ENCODE measurements at regions not wholly inside any gene's neighbourhood (a gene's known extent, or its start where the extent isn't known, plus 50 kb on each side); places are given as distances from the start of the nearest gene placed in this dataset.

GRCh38 chr7:110139056-110139455 lies 951.9 kb upstream of the LRRN3 start:
- DNase-seq (ENCODE audit: low spot score): no peak

- no peak for DNase-seq (ENCODE audit: low spot score)
Measured at GRCh38 chr7:110142939-110143526, 947.9 kb upstream of the LRRN3 start.

GRCh38 chr7:110144599-110144998 lies 946.3 kb upstream of the LRRN3 start:
- no peak for DNase-seq (ENCODE audit: low spot score)

DNA sequence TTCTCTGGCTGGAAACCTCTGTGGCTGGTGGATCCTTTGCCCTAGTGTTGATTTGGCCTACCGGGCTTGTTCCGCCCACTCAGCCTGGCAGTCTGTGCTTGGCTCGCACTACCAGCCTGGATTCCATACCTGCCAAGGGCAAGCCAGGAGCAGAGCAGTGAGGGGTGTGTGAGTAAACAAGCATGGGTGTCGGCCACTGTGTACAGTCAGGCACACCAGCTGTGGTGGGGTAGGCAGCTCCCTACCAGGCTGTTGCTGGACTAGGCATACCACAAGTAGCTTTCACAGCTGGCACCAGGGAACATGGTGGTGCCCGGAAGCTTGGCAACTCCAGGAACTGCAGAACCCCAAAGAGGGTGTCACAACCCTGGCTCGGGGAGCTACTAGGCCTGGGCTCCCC lies 942.9 kb upstream of the LRRN3 start:
- DNase-seq (ENCODE audit: low spot score): no peak

GRCh38 chr7:110153222-110153621 lies 937.7 kb upstream of the LRRN3 start:
- no peak for DNase-seq (ENCODE audit: low spot score)

GRCh38 chr7:110156511-110156910 lies 934.4 kb upstream of the LRRN3 start:
- no peak for DNase-seq (ENCODE audit: low spot score)

DNA sequence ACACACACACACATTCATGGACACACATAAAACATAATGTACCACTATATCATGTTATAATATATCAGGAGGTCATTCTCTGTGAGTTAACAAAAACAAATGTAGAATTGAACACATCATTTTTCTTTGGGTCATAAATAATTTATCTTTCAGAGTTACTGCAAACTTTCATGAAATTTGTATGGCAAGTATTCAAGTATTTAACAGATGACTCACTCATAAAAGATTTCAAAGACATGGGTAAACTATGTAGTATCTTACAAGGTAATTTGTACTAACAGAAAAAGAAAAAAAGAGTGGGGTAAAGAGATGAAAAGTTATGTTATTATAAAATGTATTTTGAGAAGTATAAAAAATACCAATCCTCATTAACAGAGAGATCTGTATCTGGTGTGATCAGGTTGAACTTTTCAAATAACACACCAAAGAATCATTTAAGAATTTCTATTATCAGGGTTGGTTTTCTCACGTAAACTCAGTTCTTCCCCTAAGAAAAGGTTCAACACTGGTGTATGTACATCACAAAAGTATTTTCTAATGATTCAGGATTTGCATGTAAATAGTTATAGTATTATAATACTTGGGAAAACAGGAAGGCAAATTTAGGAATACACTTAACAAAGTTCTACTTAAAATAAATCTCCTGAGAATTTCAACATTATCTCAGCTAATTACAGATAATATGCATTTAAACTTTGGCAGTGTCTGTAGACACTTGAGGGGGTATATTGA lies 933.1 kb upstream of the LRRN3 start:
- DNase-seq (ENCODE audit: low spot score): no peak

DNA sequence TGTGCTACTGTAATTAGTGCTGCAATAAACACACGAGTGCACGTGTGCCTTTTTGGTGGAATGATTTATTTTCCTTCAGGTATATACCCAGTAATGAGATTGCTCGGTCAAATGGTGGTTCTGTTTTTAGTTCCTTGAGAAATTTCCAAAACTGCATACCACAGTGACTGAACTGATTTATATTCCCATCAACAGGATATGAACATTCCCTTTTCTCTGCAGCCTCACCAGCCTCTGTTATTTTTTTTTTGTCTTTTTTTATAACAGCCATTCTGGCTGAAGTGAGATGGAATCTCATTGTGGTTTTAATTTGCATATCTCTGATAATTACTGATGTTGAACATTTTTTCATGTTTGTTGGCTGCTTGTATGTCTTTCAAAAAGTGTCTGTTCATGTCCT lies 922.9 kb upstream of the LRRN3 start:
- DNase-seq (ENCODE audit: low spot score): no peak

DNA sequence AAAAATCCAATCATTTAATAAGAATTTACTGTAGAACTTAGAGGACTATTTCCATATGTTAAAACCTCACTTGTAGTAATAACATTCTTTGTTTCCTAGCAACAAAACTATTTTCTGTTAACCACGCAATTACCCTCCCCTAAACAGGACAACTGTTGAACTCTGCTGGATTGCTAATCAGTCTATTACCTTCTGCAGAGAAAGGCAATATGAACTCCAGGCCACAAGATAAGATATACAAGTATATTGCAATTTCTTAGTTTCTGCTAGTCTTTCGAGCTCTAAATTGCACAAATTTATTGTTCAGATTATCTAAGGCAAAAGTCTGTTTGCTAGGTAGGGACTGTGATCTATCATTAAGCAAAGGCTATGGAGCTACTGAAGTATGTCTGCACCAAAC lies 920.1 kb upstream of the LRRN3 start:
- DNase-seq (ENCODE audit: low spot score): no peak

GRCh38 chr7:110177463-110177862 lies 913.5 kb upstream of the LRRN3 start:
- DNase-seq (ENCODE audit: low spot score): no peak

DNA sequence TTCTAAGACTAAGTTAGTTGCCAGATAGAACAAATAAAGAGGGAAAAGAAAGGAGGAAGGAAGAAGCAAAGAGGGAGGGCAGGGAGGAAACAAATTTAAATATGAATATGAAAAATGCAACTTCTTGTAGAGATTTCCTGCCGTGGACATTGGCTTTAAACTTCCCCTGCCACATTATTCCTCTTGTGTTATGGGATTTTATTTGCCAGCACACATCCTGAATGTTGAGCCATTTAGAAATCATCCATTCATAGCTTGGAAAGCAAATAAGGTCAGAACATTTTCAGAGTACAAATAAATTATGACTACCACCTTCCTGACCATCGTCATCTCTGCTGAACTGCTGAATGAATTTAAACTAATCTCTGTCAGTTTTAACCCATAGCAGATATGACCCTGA lies 911.9 kb upstream of the LRRN3 start:
- no peak for DNase-seq (ENCODE audit: low spot score)

DNA sequence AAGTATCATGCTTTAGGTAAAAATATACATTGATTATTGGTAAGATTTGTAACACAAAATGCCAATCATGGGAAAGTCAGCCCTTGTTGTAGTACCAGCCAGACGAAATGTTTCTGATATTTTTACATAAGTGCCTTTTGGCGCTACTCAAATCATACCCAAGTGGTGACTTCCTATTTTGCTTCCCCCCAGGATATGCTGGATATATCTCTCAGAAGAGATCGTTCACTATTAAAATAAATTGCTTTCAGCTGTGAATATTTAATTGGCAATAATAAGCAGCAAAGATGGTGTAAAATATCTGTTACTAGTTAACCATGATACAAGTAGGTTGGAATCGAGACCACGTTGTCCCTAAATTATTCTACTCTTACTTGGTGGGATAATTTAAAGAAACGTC lies 909.2 kb upstream of the LRRN3 start:
- no peak for DNase-seq (ENCODE audit: low spot score)

DNA sequence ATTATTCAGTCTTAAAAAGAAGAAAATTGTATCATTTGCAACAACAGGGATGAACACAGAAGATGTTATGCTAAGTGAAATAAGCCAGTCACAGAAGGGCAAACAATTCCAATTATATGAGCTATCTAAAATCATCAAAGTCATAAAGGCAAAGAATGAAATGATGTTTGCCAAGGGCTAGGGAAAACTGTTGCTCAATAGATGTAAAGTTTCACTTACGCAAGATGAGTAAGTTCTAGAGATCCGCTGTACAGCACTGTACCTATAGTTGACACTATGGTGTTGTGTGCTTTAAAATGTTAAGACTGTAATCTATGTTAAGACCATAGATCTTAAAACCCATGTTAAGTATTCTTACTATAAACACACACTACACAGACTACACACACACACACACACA lies 904.6 kb upstream of the LRRN3 start:
- DNase-seq (ENCODE audit: low spot score): no peak

GRCh38 chr7:110187877-110188554 lies 902.9 kb upstream of the LRRN3 start:
- DNase-seq (ENCODE audit: low spot score): no peak

DNA sequence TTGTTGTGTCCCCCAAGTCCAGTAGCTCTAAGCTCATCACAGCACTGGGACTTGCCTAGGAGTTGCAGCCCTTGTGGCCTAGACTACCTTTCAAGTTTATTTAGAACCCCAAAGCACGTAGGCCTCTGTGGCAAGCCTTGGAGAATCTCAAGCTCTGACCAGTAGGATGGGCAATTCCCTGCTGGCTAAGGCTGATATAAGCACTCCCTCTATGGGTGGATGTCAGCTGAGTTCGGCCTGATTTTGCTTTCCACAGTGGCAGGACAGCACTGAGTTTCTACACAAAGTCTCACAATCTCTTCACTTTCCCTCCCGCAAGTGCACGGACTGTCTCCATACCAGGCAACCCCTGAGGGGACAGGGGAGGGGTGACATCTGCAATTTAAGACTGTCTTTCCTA lies 886.4 kb upstream of the LRRN3 start:
- DNase-seq (ENCODE audit: low spot score): peak; percentile 17

- no peak for DNase-seq (ENCODE audit: low spot score)
Measured at GRCh38 chr7:110205899-110206298, 885.0 kb upstream of the LRRN3 start.

DNA sequence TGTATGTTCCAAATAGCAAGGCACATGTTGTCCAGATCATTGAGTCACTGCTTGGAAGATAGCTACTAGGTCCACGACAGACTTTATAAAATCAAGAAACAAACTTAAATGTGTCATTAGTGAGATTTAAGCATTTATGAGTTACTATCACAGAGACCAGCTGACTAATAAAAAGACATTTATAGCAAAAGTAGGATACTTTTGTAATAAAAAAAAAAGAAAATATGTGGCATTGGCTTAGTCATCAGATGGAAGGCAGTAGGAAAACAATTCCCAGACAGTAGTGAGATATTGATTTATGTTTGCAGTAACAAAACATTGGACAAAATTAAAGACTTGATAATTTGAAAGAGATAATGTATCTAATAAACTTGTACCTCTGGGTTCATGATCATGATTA lies 881.0 kb upstream of the LRRN3 start:
- DNase-seq (ENCODE audit: low spot score): no peak

DNA sequence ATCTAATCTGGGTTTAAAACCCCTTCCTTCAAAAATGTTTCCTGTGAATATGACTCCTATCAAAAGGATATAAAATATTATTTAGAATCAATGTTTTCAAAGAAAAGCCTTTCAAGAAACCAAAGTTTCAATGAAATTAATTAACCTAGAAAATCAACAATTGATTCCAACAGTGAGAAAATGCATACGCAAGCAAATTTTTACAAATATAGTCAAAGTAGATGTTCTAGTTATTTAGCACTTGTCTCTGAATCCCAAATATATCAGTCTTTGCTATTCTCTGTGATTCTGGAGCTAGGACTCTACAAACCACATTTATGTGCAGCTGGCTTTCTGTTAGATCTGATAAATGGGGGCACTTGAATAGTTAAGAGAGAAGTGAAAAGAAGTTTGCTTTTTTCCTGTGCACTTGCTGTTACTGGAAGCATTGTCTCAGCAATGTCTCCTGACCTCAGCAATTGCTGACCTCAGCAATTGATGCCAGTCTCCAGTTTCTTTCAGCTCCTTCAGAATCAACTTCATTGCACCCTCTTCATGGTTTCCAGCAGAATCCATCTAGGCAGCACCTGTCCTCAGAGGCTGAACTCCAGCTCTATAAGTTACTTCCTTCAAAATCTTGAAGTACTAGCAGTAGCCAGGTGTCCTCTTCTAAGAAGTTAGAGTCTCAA lies 879.9 kb upstream of the LRRN3 start:
- DNase-seq (ENCODE audit: low spot score): no peak

DNA sequence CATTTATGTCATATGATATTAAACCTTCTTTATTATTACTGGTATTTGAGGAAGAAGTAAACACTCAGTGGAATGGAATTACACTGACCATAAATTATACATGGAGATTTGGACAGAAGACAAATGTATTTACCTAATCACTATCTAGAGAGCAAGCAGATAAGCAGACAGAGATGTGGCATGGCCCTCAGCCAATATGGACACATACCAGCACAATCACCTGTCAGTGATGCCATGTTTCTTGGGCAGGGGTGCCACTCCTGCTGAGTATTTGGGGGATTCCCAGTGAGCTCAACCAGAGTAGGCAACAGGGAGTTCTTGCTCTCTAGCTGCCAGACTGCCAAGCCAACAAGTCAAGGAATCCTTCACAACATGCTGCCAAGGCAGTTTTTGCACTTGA lies 866.3 kb upstream of the LRRN3 start:
- DNase-seq (ENCODE audit: low spot score): no peak

GRCh38 chr7:110246118-110246517 lies 844.8 kb upstream of the LRRN3 start:
- no peak for DNase-seq (ENCODE audit: low spot score)

- DNase-seq (ENCODE audit: low spot score): no peak
Measured at GRCh38 chr7:110253093-110253492, 837.8 kb upstream of the LRRN3 start.

- no peak for DNase-seq (ENCODE audit: low spot score)
Measured at GRCh38 chr7:110257673-110258072, 833.3 kb upstream of the LRRN3 start.

- no peak for DNase-seq (ENCODE audit: low spot score)
Measured at GRCh38 chr7:110262251-110262650, 828.7 kb upstream of the LRRN3 start.

Measured in H4 (cell line).